ENCODE measurements at regions not wholly inside any gene's neighbourhood (a gene's known extent, or its start where the extent isn't known, plus 50 kb on each side); places are given as distances from the start of the nearest gene placed in this dataset.

GRCh38 chr5:28823231-28823630, 1784.8 kb upstream of the CDH9 start:
- ATAC-seq = no peak
- no peak for TF ChIP-seq ZFP3 (CRISPR knock-in tag; IDR thresholded peaks at IDR 0.05)
- no peak for TF ChIP-seq BACH2 (CRISPR knock-in tag; IDR thresholded peaks at IDR 0.05; ENCODE audit: borderline replicate concordance)
- TF ChIP-seq PPARA (CRISPR knock-in tag; IDR thresholded peaks at IDR 0.05; ENCODE audit: borderline replicate concordance) = no peak
- no peak for TF ChIP-seq ARNTL (CRISPR knock-in tag; IDR thresholded peaks at IDR 0.05; ENCODE audit: borderline replicate concordance, low read depth)
- TF ChIP-seq OSR1 (CRISPR knock-in tag; IDR thresholded peaks at IDR 0.05) = no peak
- TF ChIP-seq ZFP30 (CRISPR knock-in tag; IDR thresholded peaks at IDR 0.05) = no peak
- TF ChIP-seq ZNF565 (CRISPR knock-in tag; conservative IDR thresholded peaks at IDR 0.05; ENCODE audit: low read depth) = no peak

GRCh38 chr5:28822071-28822470, 1783.7 kb upstream of the CDH9 start:
- ATAC-seq = no peak

GRCh38 chr5:28810751-28811136, 1772.4 kb upstream of the CDH9 start:
- no peak for TF ChIP-seq PPARA (CRISPR knock-in tag; IDR thresholded peaks at IDR 0.05; ENCODE audit: borderline replicate concordance)
- TF ChIP-seq GLIS3 (CRISPR knock-in tag; IDR thresholded peaks at IDR 0.05) = no peak
- TF ChIP-seq ZNF8 (CRISPR knock-in tag; IDR thresholded peaks at IDR 0.05) = no peak
- no peak for TF ChIP-seq BACH2 (CRISPR knock-in tag; IDR thresholded peaks at IDR 0.05; ENCODE audit: borderline replicate concordance)
- no peak for TF ChIP-seq TSHZ2 (CRISPR knock-in tag; IDR thresholded peaks at IDR 0.05)
- no peak for TF ChIP-seq ZFP3 (CRISPR knock-in tag; IDR thresholded peaks at IDR 0.05)
- TF ChIP-seq SNAI2 (CRISPR knock-in tag; IDR thresholded peaks at IDR 0.05) = no peak
- no peak for TF ChIP-seq ISL1 (CRISPR knock-in tag; IDR thresholded peaks at IDR 0.05)
- TF ChIP-seq RARB (CRISPR knock-in tag; IDR thresholded peaks at IDR 0.05) = no peak
- no peak for TF ChIP-seq ZNF70 (CRISPR knock-in tag; IDR thresholded peaks at IDR 0.05)
- no peak for TF ChIP-seq TCF4 (CRISPR knock-in tag; IDR thresholded peaks at IDR 0.05; ENCODE audit: borderline replicate concordance)
- TF ChIP-seq CREB5 (CRISPR knock-in tag; IDR thresholded peaks at IDR 0.05; ENCODE audit: low read depth) = no peak
- no peak for TF ChIP-seq ARNTL (CRISPR knock-in tag; IDR thresholded peaks at IDR 0.05; ENCODE audit: borderline replicate concordance, low read depth)
- TF ChIP-seq ZNF565 (CRISPR knock-in tag; conservative IDR thresholded peaks at IDR 0.05; ENCODE audit: low read depth) = no peak
- no peak for TF ChIP-seq POU6F1 (CRISPR knock-in tag; IDR thresholded peaks at IDR 0.05; ENCODE audit: borderline replicate concordance, low read depth)
- no peak for TF ChIP-seq ZC3H10 (CRISPR knock-in tag; IDR thresholded peaks at IDR 0.05)
- no peak for ATAC-seq

More at GRCh38 chr5:28822071-28822470, 1783.7 kb upstream of the CDH9 start:
- TF ChIP-seq TOX (CRISPR knock-in tag; IDR thresholded peaks at IDR 0.05; ENCODE audit: borderline replicate concordance) (no peak), ZC3H10 (CRISPR knock-in tag; IDR thresholded peaks at IDR 0.05) (no peak), CREB5 (CRISPR knock-in tag; IDR thresholded peaks at IDR 0.05; ENCODE audit: low read depth) (no peak), PATZ1 (CRISPR knock-in tag; IDR thresholded peaks at IDR 0.05; ENCODE audit: borderline replicate concordance) (no peak), ZNF565 (CRISPR knock-in tag; conservative IDR thresholded peaks at IDR 0.05; ENCODE audit: low read depth) (no peak), POU6F1 (CRISPR knock-in tag; IDR thresholded peaks at IDR 0.05; ENCODE audit: borderline replicate concordance, low read depth) (no peak), ZNF8 (CRISPR knock-in tag; IDR thresholded peaks at IDR 0.05) (no peak), ESRRG (CRISPR knock-in tag; IDR thresholded peaks at IDR 0.05) (no peak)

Measured in SK-N-SH treated with all-trans-retinoic acid at 6 μM for 48 hours (cell line).